H1 (cell line): ENCODE measurements at regions not wholly inside any gene's neighbourhood (a gene's known extent, or its start where the extent isn't known, plus 50 kb on each side); places are given as distances from the start of the nearest gene placed in this dataset.

ENCODE experiments used
- CTCF ChIA-PET: fragments of 300-600 bp; sonication (Branson Sonifier 250); formaldehyde crosslinking; loops from one replicate; lab custom pipeline; 2021; ENCODE audit not compliant: partially characterized antibody; lab: Charles Lee
- POLR2A ChIA-PET: fragments of 300-600 bp; sonication (Branson Sonifier 250); formaldehyde crosslinking; loops from one replicate; lab custom pipeline; 2021; ENCODE audit warnings: inconsistent platforms; ENCODE audit not compliant: partially characterized antibody; lab: Charles Lee
- DNase-seq, 2 experiments: peaks; one replicate each; pipeline versions ENCODE4 v3.0.0 to v3.0.0-alpha.2; 2010 to 2022; ENCODE audit warnings: low spot score in 2 of 2, low read depth in 1 of 2, mixed read lengths in 1 of 2
- FAIRE-seq: peaks from 2 replicates; lab custom pipeline; 2011; peaks lifted over from hg19 to GRCh38; lab: Jason Lieb, UNC
- H2AFZ ChIP-seq: 2 replicates; pipeline ENCODE4 v1.8.1; 2012; ENCODE audit warnings: low read length, inconsistent platforms
- H2AK5ac ChIP-seq: 2 replicates; pipeline ENCODE4 v1.6.1; 2013; ENCODE audit warnings: low read depth, low read length
- H2BK120ac ChIP-seq: replicated peaks from 2 replicates; pipeline ENCODE3; 2013; ENCODE audit warnings: low read depth, low read length, inconsistent platforms
- H2BK12ac ChIP-seq: 2 replicates; pipeline ENCODE4 v1.6.1; 2013; ENCODE audit warnings: low read depth, low read length
- H2BK15ac ChIP-seq: 2 replicates; pipeline ENCODE4 v1.6.1; 2013; ENCODE audit warnings: low read length
- H2BK20ac ChIP-seq: 2 replicates; pipeline ENCODE4 v1.6.1; 2013; ENCODE audit warnings: low read length
- H2BK5ac ChIP-seq: 2 replicates; pipeline ENCODE4 v1.6.1; 2013; ENCODE audit warnings: low read depth, low read length
- H3K14ac ChIP-seq: 2 replicates; pipeline ENCODE4 v1.6.1; 2013; ENCODE audit warnings: inconsistent platforms; ENCODE audit not compliant: insufficient read length
- H3K18ac ChIP-seq: 2 replicates; pipeline ENCODE4 v1.6.1; 2013; ENCODE audit warnings: low read length; ENCODE audit errors: extremely low read depth
- H3K23ac ChIP-seq: 2 replicates; pipeline ENCODE4 v1.6.1; 2013; ENCODE audit warnings: inconsistent platforms; ENCODE audit not compliant: insufficient read length
- H3K23me2 ChIP-seq: 2 replicates; pipeline ENCODE4 v1.6.1; 2013; ENCODE audit warnings: low read depth, low read length
- H3K27ac ChIP-seq: 2 replicates; pipeline ENCODE4 v1.6.1; 2011; ENCODE audit warnings: low read depth, low read length, inconsistent platforms
- H3K27me3 ChIP-seq, 4 experiments: replicated peaks in 1 of 4; 1 replicate in 1 of 4; 2 replicates in 3 of 4; pipeline versions ENCODE4 v1.6.1 to v1.8.1; 2011 to 2013; ENCODE audit warnings: low read length in 3 of 4, mild to moderate bottlenecking in 3 of 4, inconsistent platforms in 2 of 4, mixed read lengths in 2 of 4, moderate library complexity in 1 of 4; ENCODE audit not compliant: control insufficient read depth in 3 of 4, insufficient read depth in 3 of 4; ENCODE audit errors: extremely low read depth in 1 of 4
- H3K36me3 ChIP-seq, 4 experiments: 2 replicates each; pipeline versions ENCODE4 v1.6.1 to v1.8.1; 2011 to 2013; ENCODE audit warnings: mild to moderate bottlenecking in 4 of 4, low read length in 3 of 4, moderate library complexity in 2 of 4, control low read depth in 1 of 4, inconsistent platforms in 1 of 4; ENCODE audit not compliant: insufficient read depth in 4 of 4, control insufficient read depth in 2 of 4
- H3K4ac ChIP-seq: replicated peaks from 2 replicates; pipeline ENCODE3; 2013; ENCODE audit warnings: low read length, low read depth, mixed read lengths, inconsistent platforms; ENCODE audit not compliant: insufficient read length
- H3K4me1 ChIP-seq, 4 experiments: replicated peaks in 1 of 4; 1 replicate in 1 of 4; 2 replicates in 3 of 4; pipeline versions ENCODE4 v1.6.1 to v1.8.1; 2011 to 2013; ENCODE audit warnings: low read length in 3 of 4, inconsistent platforms in 2 of 4, mixed read lengths in 1 of 4; ENCODE audit not compliant: insufficient read depth in 4 of 4, control insufficient read depth in 3 of 4
- H3K4me2 ChIP-seq, 2 experiments: 2 replicates each; pipeline versions ENCODE4 v1.6.1 to v1.8.1; 2011 to 2013; ENCODE audit warnings: low read depth in 2 of 2, low read length in 2 of 2, control low read depth in 1 of 2, inconsistent platforms in 1 of 2, mild to moderate bottlenecking in 1 of 2; ENCODE audit not compliant: insufficient read depth in 1 of 2
- H3K4me3 ChIP-seq, 4 experiments: fragments of 200-600, 300-600 bp in 1 of 4; sonication (generic), shearing (Covaris generic), sonication (Bioruptor Twin) in 1 of 4; 2 replicates each; pipeline versions ENCODE4 v1.5.1 to v1.8.1; 2011 to 2016; ENCODE audit warnings: low read length in 4 of 4, low read depth in 3 of 4, control low read depth in 2 of 4, inconsistent platforms in 2 of 4, mild to moderate bottlenecking in 2 of 4, mixed read lengths in 1 of 4, moderate library complexity in 1 of 4; ENCODE audit not compliant: insufficient read depth in 2 of 4; ENCODE audit errors: extremely low read depth in 1 of 4
- H3K56ac ChIP-seq: replicated peaks from 2 replicates; pipeline ENCODE3; 2013; ENCODE audit warnings: low read depth, mild to moderate bottlenecking, mixed read lengths, low read length, inconsistent platforms; ENCODE audit not compliant: insufficient read length
- H3K79me1 ChIP-seq: 2 replicates; pipeline ENCODE4 v1.6.1; 2013; ENCODE audit warnings: low read depth, low read length, control low read depth
- H3K79me2 ChIP-seq, 2 experiments: 2 replicates each; pipeline versions ENCODE4 v1.6.1 to v1.8.1; 2012 to 2013; ENCODE audit warnings: low read length in 2 of 2, mild to moderate bottlenecking in 2 of 2, inconsistent platforms in 1 of 2; ENCODE audit not compliant: insufficient read depth in 2 of 2, control insufficient read depth in 1 of 2
- H3K9ac ChIP-seq, 4 experiments: replicated peaks in 1 of 4; 1 replicate in 1 of 4; 2 replicates in 3 of 4; pipeline versions ENCODE4 v1.6.1 to v1.8.1; 2011 to 2013; ENCODE audit warnings: low read depth in 3 of 4, low read length in 3 of 4, control low read depth in 2 of 4, mild to moderate bottlenecking in 2 of 4, moderate library complexity in 2 of 4, inconsistent platforms in 1 of 4; ENCODE audit errors: extremely low read depth in 1 of 4
- H3K9me3 ChIP-seq, 2 experiments: 2 replicates each; pipeline versions ENCODE4 v1.6.1 to v1.8.1; 2012 to 2013; ENCODE audit warnings: mild to moderate bottlenecking in 2 of 2, moderate library complexity in 2 of 2, control low read depth in 1 of 2, inconsistent platforms in 1 of 2, low read depth in 1 of 2, low read length in 1 of 2, mixed read lengths in 1 of 2; ENCODE audit not compliant: insufficient read depth in 2 of 2
- H4K20me1 ChIP-seq, 2 experiments: replicated peaks in 1 of 2; 2 replicates each; pipeline versions ENCODE3 to v1.8.1; 2011 to 2013; ENCODE audit warnings: inconsistent platforms in 2 of 2, low read length in 2 of 2, mild to moderate bottlenecking in 1 of 2; ENCODE audit not compliant: insufficient read depth in 2 of 2, control insufficient read depth in 1 of 2
- H4K5ac ChIP-seq: 2 replicates; pipeline ENCODE4 v1.6.1; 2013; ENCODE audit warnings: low read length, low read depth, mixed read lengths, inconsistent platforms; ENCODE audit not compliant: insufficient read length
- H4K8ac ChIP-seq: 2 replicates; pipeline ENCODE4 v1.8.0; 2013; ENCODE audit warnings: mild to moderate bottlenecking, moderate library complexity, low read length, inconsistent platforms; ENCODE audit not compliant: insufficient read depth; ENCODE audit errors: extremely low read depth
- H4K91ac ChIP-seq: replicated peaks from 2 replicates; pipeline ENCODE3; 2013; ENCODE audit warnings: low read length, mixed read lengths, inconsistent platforms; ENCODE audit not compliant: insufficient read length
- EZH2 ChIP-seq: fragments of 200-600 bp; sonication (generic); IDR thresholded peaks from 2 replicates; pipeline ENCODE4 v1.7.1; 2012; ENCODE audit warnings: low read depth, mild to moderate bottlenecking, moderate library complexity, low read length, inconsistent platforms; ENCODE audit not compliant: severe bottlenecking
- HDAC6 ChIP-seq: IDR thresholded peaks from one replicate; pipeline ENCODE4 v1.7.1; 2012; ENCODE audit warnings: low read depth, mild to moderate bottlenecking, inconsistent platforms, low read length, moderate library complexity
- KDM4A ChIP-seq: IDR thresholded peaks from one replicate; pipeline ENCODE4 v1.7.1; 2012; ENCODE audit warnings: low read depth, mild to moderate bottlenecking, moderate library complexity, low read length, inconsistent platforms; ENCODE audit not compliant: severe bottlenecking
- KDM5A ChIP-seq: fragments of 200-600 bp; IDR thresholded peaks from 2 replicates; pipeline ENCODE4 v1.7.1; 2012; ENCODE audit warnings: mild to moderate bottlenecking, low read length, inconsistent platforms, mixed read lengths
- MAFK ChIP-seq: IDR thresholded peaks from 2 replicates; pipeline ENCODE4 v1.6.1; 2012; ENCODE audit warnings: low read depth, mild to moderate bottlenecking, improper control_type of control experiment, low read length
- TAF7 ChIP-seq: optimal IDR thresholded peaks from 2 replicates; pipeline ENCODE3; 2011; ENCODE audit warnings: low read depth, mild to moderate bottlenecking, inconsistent platforms, low read length, moderate library complexity, borderline replicate concordance
- WGBS, 2 experiments: shearing (Covaris generic) in 1 of 2; methylation state at CpG; one replicate each; pipeline versions ENCODE4 v1.1.6 to v1.1.7; 2013 to 2015; ENCODE audit warnings: low lambda C conversion rate in 2 of 2, mixed read lengths in 2 of 2, inconsistent platforms in 1 of 2, low coverage in 1 of 2, missing lambda C conversion rate in 1 of 2; ENCODE audit not compliant: insufficient replicate concordance in 2 of 2, insufficient coverage in 1 of 2, insufficient read length in 1 of 2; ENCODE audit errors: extremely low coverage in 1 of 2, missing lambda C conversion rate in 1 of 2; 5-methylcytosine and 5-hydroxymethylcytosine counted together

GRCh38 chr22:49587987-49588386, 239.7 kb downstream of the BRD1 start:
- TF ChIP-seq MAFK = no peak
- TF ChIP-seq HDAC6 = no peak
- TF ChIP-seq EZH2 = no peak
- no peak for TF ChIP-seq KDM4A
- TF ChIP-seq KDM5A = no peak
- no peak for TF ChIP-seq TAF7
- WGBS, 2 experiments = 89% methylated on average over 13 of the region's 13 CpGs; no CpG with 5 or more reads in 1 of the 2 experiments

More at GRCh38 chr22:49587987-49588386, 239.7 kb downstream of the BRD1 start:
- DNase-seq (no peak), FAIRE-seq (no peak)
- Histone ChIP-seq H3K36me3 (no peaks in the 10 kb centered on the region), H3K4me2 (no peak overlapping the region), H3K4me3 (no peak overlapping the region), H3K79me1 (no peaks in the 10 kb centered on the region), H4K5ac (no peak overlapping the region), H2BK5ac (no peak overlapping the region), H3K27ac (no peak overlapping the region), H3K79me2 (no peaks in the 10 kb centered on the region), H2BK120ac (no peak overlapping the region), H2BK12ac (no peak overlapping the region), H3K14ac (no peak overlapping the region), H2AK5ac (no peak overlapping the region), H2AFZ (no peak overlapping the region), H2BK20ac (no peak overlapping the region), H3K4ac (no peak overlapping the region), H4K91ac (no peak overlapping the region), H3K18ac (no peak overlapping the region), H3K9me3 (no peaks in the 10 kb centered on the region), H4K8ac (no peak overlapping the region), H4K20me1 (no peaks in the 10 kb centered on the region), H3K27me3 (no peaks in the 10 kb centered on the region), H3K4me1 (no peaks in the 10 kb centered on the region), H3K9ac (no peak overlapping the region), H3K23ac (no peak overlapping the region), H3K23me2 (no peaks in the 10 kb centered on the region), H2BK15ac (no peak overlapping the region), H3K56ac (no peak overlapping the region)
- ChIA-PET CTCF (interaction anchor here (0.8 to 1.6 kb wide), 5 partner anchors 36 to 113 kb away, joined by 3 to 4 read pairs (median 3); no protein-coding TSS in a partner anchor), POLR2A (no interaction called here)
